Nucleus accumbens (tissue), 56 donors: ENCODE measurements at regions not wholly inside any gene's neighbourhood (a gene's known extent, or its start where the extent isn't known, plus 50 kb on each side); places are given as distances from the start of the nearest gene placed in this dataset.
A peak's percentile ranks its signal among the peaks of the same experiment; 100 is the strongest.

ENCODE experiments used
- DNase-seq, 56 donors: peaks; one replicate each; lab custom pipeline; 2025; lab: John Stamatoyannopoulos, UW

DNA sequence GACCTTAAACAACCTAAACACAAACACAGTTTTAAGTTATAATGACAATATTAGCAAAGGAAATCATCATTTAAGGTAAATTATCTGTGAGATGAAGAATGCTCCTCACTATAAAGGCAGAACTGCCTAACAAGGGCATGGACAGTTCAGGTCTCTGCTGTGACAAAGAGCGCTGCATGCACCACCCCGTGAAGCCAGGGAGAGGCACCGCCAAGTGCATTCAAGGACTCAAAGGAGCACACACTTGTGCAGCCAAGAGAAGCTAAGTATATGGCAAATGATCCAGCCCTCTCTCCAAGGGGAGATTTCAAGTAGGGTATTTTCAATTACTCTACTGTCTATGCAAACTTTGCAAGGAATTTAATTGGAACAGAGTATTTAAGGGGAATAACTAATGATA, 126.0 kb downstream of the RAP2A start:
- no peak for DNase-seq

DNA sequence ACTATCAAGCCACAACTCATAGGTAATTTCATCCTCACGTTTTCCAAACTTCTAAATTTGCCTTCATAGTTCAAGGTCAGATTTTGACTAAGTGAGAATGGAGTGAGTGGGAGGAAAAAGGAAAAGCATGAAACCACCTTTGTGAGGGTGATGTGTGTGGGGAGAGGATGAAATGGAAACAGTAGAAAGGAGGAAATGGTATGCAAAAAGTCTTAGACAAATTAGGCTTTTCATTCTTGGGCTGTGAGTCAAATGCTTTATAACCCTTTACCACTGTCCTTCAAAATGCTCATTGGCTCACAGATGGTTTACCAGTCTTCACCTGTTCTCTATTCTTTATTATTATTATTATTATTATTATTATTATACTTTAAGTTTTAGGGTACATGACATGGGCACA, 127.2 kb downstream of the RAP2A start:
- DNase-seq: no peak

DNA sequence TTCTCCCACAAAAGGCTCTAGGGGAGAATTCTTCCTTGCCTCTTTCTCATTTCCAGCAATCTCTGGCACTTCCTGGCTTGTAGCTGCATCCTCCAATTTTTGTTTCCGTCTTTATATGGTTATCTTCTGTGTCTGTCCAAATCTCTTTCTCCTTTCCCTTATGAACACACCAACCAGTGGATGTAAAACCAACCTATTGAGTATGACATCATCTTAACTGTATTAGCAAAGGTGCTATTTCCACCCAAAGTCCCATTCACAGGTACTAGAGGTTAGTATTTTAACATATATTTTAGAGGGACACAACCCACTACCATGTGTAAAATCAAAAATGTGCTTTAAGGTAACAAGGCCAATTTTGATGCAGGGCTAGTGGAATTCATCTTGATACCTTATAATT, 129.0 kb downstream of the RAP2A start:
- no peak for DNase-seq

DNA sequence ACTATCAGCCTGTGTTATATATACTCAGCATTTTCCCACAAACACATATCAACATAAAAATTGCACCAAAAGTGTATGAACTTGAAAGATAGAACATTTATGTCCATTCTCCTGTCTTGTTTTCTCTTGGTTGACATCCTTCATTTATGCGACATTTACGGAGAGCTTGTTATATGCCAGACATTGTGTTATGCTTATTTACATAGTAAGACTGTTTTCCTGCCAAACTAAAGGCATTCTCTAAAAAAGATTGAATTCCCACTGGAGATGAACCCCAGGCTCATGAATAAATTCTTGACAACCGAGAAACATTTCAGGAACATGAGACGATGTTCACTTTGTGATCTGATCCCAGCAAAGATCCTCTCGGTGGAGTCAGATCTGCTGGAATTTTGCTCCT, 131.0 kb downstream of the RAP2A start:
- DNase-seq: no peak

DNA sequence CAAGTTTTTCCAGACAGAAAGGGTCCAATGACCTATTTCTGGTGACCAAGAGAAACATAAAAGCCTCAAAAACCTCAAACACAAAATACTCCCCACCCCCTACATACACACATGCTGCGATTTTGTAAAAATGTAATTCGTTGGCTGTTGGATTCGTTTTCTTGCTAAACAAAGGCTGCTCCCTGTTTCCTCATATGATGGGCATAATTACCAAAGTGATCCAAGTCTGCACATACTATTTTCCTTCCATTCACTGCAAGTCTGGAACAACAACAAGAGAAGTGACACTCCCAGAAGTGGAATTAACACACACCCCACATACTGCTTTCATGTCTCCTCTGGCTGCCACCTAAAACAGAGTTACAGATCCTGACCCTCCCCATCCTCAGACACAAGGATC, 131.9 kb downstream of the RAP2A start:
- no peak for DNase-seq

DNA sequence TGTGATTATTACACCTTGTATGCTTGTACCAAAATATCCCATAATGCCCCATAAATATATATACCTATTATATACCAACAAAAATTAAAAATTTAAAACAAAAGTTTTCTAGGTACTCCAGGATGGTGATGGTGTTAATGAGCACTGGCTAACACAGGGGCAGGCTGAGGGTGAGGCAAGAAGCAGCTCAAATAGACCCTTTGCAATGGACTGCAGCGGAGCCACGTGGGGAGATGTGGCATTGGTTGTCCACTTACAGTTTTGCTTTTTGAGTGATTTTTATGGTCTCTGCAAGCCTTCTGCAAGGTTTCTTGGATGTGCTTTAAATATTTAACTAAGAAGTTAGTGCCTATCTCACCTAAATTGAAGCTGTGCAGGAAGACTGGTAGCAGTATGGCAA, 132.9 kb downstream of the RAP2A start:
- DNase-seq: no peak

DNA sequence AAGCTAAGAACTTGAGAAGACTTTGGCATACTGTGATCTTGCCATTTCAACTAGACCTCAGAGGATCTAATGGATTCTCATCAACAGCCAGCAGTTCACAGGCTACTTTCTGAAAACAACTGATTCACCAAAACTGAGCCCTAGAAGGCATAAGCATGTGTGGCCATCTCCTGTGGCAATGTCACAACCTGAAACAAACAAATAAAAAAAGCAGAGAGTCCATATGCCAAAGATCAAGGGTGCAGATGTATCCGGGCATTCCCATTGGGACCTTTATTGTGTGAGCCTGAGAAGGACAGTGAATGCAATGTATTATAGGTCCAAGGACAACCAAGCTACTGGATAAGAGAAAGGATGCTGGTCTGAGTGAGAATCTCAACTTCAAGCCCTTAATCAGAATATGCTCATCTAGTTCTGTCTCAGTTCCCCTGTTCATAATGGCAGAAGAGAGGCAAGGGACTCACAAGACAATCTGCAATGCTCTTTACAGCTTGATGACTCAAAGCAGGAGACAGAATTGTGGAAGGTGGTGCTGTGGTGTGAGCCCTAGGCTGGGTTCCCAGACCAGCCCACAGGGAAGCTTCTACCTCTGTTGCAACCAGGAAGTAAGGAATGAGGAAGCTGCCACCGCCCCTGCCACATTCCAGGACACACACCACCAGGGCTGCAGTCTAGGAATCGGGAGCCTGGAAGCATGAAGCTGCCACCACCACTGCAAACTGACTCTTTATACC, 133.7 kb downstream of the RAP2A start:
- peak in 1 of 56 donors; percentile 2 for DNase-seq

DNA sequence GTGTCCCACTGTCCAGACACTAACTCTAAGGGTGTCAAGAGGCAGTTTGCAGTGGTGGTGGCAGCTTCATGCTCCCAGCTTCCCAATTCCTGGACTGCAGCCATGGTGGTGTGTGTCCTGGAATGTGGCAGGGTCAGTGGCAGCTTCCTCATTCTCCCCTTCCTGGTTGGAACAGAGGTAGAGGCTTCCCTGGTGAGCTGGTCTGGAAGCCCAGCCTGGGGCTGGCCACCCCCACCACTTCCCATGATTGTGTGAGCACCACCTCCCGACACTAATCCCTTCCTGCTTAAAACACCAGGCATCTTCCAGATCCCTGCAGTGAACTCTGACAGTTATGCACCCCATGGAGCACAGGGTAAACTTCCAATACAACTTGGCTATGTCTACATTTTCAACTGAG, 134.9 kb downstream of the RAP2A start:
- no peak for DNase-seq

DNA sequence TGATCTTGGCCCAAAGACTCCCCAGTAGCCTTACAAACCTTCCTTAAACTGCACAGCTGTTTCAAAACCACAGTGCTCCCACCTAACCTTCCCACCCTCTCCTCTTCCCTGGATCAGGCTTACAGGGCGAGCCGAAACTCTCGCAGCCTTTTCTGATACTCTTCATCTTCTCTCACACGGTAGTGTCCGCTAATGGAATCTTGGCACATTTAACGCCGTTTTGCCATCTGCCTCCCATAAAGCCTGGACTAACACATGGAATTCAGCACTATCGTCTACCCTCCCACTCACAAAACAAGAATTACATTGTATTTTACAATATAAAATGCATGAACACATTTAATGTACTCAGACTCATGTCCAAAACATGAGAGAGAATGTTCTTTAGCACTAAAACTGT, 135.9 kb downstream of the RAP2A start:
- DNase-seq: no peak

DNA sequence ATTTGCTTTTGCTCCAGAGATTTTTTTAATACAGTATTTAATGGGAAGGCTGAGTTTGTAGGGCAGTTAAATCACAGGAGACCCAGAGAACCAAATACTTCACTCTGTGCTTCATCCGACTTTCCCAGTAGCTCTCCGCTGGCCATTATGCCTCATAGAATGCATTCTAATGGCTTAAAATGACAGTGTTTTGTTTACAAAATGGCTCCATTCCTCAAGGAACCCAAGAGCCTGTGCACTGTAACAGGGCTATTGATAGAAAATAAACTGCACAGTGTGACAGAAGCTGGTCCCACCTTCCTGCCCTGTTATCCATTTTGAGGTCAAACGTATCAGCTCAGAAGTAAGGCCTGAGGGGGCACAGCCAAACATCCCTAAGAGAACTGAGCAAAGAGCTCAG, 136.5 kb downstream of the RAP2A start:
- DNase-seq: no peak

DNA sequence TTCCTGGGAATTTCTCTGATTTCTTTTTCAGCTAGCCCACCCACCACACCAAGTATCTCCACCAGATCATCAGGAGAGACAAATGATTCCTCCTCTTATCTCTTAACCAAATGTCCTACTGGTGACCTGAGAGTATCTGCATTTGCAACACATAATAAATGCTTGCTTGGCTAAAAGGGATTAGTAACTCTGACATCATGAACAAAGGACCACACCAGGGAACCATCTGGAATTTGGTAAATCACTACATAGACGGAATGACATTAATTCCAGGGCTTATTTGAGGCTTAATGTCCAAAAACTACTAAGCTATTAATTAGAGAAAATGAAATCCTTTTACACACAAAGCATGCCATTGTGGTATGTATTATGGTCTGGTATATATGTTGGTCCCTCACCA, 139.0 kb downstream of the RAP2A start:
- DNase-seq: no peak

DNA sequence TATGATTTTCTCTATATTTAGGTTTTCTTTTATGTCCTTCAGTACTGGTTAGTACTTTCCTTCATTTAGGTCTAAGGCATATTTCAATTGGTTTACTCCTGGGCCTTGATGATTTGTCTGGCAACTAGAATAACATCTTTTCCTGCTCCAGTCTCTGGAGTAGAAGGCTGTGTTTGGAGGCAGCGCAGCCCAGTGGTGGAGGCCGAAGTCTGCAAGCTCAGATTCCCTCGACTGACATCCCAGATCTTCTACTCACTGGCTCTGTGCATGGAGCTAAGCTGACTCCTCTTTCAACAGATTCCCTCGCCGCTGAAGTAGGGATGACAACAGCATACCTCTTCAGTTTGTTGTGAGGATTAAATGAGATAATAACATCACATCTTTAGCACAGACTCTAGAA, 141.0 kb downstream of the RAP2A start:
- peak in 5 of 56 donors; percentile 1 to 31 (median 6) for DNase-seq

DNA sequence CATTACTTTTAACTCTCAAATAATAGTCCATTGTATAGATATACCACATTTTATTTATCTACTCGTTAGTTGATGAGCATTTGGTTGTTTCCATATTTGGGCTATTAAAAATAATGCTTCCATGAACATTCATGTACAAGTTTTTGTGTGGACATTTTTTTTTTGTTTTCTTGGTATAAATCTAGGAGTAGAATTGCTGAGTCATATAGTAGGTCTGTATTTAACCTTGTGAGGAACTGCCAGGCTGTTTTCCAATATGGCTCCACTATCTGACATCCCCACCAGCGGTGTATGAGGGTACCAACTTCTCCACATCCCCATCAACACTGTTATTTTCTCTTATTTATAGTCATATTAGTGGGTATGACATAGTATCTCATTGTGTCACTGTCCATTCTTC, 143.1 kb downstream of the RAP2A start:
- no peak for DNase-seq

DNA sequence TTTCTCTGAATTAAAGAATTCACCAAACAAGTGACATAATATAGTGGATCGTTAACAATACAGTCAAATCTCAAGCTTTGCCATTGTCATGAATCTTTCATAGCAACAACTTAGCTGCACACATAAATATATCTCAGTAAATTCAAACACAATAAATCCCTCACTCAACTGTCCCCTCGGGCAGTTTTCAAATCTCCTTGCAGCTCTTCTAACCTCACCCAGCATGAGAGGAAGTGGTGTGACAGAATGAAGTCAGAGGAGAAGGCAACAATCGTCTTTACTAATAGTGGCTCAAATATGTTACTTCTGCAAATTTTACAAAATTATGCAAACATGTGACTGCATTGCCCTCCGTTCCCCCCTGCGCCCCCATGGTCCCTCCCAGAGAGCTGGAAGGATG, 148.2 kb downstream of the RAP2A start:
- DNase-seq: no peak

DNA sequence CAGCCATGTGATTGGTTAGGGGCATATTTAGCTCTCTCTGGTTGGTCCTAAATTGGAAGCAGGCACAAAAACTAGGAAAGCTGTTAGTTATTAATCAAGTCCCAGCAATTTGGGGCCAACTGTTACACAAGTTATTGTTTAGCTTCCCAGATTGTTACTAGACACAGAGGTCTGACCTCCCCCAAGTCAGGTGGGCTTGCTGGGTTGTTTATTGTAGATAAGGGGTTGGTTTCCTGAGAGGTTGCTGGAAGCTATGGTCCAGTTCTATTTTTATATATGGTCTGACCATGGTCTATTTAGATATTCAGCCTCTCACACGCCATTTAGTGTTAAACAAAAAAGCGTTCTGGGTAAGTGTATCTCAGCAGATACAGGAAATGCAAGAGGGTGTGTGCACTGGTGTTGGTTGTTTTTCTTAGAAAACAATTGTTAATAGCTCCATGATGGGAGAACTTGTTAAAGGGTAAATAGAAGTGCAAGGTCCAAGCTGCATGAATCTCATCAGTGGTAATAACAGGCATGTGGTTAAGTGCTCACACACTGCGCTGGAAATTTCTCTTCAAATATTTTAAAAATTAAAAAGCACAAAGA, 150.0 kb downstream of the RAP2A start:
- DNase-seq: no peak

DNA sequence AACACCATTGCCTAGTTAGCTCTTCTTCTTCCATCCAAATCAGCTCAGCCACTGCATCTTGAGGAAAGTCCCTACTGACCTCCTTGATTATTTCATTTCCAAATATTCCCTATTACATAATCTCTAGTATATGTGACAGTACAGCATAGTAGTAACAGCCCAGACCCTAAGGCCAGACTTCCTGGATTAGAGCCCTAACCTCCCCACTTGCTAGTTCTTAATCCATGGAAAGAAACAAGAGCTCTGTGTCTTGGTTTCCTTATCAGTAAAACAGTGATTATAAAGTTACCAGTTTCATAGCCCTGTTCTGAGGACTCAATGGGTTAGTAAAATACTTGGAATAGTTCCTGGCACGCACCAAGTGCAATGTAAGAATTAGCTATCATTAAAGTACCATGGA, 153.0 kb downstream of the RAP2A start:
- no peak for DNase-seq

DNA sequence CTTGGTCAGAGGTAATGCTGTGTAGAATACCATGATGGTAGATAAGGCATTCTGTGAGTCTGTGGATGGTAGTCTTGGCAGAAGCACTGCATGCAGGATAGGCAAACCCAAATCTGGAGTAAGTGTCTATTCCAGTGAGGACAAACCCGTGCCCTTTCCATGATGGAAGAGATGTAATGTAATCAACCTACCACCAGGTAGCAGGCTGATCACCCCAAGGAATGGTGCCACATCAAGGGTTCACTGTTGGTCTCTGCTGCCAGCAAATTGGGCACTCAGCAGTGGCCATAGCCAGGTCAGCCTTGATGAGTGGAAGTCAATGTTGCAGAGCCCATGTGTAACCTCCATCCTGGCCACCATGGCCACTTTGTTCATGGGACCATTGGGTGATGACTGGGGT, 155.0 kb downstream of the RAP2A start:
- no peak for DNase-seq

DNA sequence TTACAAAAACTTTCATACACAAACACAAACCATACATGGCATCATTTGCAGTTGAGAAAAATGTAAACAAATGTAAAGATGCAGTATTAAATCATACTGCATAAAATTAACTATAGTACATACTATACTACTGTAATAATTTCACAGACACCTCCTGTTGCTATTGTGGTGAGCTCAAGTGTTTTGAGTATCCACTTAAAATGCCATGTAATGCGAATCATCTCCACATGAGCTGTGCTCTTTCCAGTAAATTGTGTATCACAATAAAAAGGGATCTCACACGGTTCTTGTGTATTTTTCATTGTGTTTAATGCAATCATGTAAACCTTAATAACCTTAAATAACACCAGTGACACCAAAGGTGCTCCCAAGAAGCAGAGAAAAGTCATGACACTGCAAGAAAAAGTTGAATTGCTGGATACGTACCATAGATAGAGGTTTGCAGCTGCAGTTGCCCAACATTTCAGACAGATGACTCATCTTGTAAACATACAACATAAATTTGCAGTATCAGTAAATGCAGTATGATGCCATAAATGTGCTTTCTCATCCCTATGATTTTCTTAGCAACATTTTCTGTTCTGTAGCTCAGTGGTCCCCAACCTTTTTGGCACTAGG, 166.6 kb downstream of the RAP2A start:
- no peak for DNase-seq

DNA sequence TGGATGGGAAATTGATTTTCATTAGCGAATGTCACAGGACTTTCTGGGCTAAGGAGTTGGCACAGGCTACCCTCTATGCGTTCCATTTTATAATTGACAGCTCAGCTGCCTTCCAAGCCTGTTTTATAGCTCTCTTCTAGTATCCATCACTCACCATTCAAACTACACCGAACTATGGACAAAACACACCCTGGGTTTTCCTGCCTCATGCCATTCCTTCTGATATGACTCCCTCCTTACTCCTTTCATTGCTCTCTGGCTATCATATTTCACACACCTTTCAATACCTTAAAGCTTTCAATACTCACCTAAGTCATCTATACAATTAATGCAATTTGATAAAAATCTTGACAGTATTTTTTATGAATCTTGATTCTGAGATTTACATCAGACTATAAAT, 181.3 kb downstream of the RAP2A start:
- no peak for DNase-seq

DNA sequence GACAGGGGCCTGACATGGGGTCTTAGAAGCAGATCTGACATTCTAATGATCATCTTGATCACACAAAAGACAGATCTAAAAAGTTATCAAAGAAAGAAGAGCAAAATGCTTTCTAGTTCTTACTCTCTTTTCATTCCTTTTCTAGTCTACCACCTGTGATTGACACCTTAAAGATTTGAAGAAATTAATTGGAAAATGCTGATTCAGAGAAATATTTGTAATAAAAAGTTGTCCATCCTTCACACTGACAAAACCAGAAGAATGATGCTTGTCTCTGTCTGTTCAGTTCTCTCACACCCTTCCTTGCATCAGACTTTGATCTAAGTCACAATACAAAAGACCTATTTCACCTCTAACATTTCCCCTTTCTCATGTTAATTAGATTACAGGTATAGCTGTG, 182.4 kb downstream of the RAP2A start:
- no peak for DNase-seq

DNA sequence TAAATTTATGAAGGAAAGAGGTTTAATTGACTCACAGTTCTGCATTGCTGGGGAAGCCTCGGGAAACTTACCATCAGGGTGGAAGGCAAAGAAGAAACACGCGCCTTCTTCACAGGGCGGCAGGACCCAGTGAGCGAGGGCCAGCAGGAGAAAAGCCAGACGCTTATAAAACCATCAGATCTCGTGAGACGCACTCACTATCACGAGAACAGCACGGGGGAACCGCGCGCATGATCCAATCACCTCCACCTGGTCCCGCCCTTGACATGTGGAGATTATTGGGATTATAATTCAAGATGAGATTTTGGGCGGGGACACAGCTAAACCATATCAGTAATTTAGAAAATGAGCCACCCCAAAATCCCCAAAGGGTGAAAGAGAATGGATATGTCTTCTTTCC, 187.1 kb downstream of the RAP2A start:
- no peak for DNase-seq

DNA sequence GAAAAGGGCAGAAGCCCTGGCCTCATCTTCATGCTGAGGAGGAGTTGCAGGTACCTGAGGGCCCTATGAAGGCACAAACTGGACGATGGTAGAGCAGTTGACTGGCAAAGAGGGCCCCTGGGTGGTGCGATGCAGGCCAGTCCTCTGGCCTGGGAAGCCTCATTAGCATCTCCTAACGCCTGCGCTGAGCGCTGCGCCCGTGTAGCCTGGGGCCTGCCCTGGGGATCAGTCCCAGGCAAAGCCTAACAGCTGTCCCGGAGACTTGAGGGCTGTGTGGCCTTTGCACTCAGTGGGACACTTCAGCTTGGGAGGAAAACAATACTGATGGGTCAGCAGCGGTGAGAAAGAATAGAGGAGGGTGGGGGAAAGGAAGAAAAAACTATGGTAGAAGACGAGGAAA, 187.7 kb downstream of the RAP2A start:
- no peak for DNase-seq
